Neural cell (in vitro differentiated cells): ENCODE measurements at regions not wholly inside any gene's neighbourhood (a gene's known extent, or its start where the extent isn't known, plus 50 kb on each side); places are given as distances from the start of the nearest gene placed in this dataset.

Source experiments
- CTCF ChIP-seq: fragments of 450-650 bp; IDR thresholded peaks from 2 replicates; pipeline ENCODE4 v1.5.1; 2014; ENCODE audit warnings: antibody characterized with exemption, mild to moderate bottlenecking, moderate library complexity; ENCODE audit not compliant: poor library complexity, severe bottlenecking
- EZH2 ChIP-seq: fragments of 200-600, 300-800 bp; shearing (Covaris generic), sonication (generic); IDR thresholded peaks from 2 replicates; pipeline ENCODE4 v1.6.1; 2014; ENCODE audit warnings: antibody characterized with exemption, low read length, borderline replicate concordance, mild to moderate bottlenecking; ENCODE audit not compliant: insufficient read depth, poor library complexity, severe bottlenecking

- no peak for TF ChIP-seq EZH2
- TF ChIP-seq CTCF = no peak
These were observed 719.6 kb downstream of the DOK5 start for GRCh38 chr20:55194947-55195346.
